ENCODE measurements at regions not wholly inside any gene's neighbourhood (a gene's known extent, or its start where the extent isn't known, plus 50 kb on each side); places are given as distances from the start of the nearest gene placed in this dataset.
"Not testable (repeated sequence)": the region's sequence is repeated elsewhere in the genome, so short reads cannot be mapped to it uniquely, and the experiment has no call there.

DNA sequence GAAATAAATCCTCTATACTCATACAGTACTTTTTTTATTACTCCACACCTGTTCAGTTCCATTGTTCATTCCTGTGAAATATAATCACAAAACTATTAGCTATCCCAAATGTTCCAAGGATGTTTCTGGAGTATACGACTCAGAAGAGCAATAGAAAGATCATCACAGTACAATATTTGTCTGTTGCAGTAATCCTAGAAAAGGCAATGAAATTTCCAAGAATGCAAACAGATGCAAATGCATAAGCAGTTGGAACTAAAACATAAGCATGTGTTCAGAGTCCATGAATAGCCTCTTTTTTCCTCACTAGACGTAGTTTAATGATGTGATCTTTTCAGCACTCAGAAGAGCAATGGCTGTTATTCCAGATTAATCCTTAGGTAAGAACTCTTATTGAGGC lies 55.2 kb downstream of the RTL3 start:
- in situ Hi-C loops (cut with HindIII; ENCODE audit: low pct_ligation_motif_present, low pct_unique_long_range_greater_than_20kb, low sequenced_read_pairs): no loop called here
- DNase-seq: no peak

DNA sequence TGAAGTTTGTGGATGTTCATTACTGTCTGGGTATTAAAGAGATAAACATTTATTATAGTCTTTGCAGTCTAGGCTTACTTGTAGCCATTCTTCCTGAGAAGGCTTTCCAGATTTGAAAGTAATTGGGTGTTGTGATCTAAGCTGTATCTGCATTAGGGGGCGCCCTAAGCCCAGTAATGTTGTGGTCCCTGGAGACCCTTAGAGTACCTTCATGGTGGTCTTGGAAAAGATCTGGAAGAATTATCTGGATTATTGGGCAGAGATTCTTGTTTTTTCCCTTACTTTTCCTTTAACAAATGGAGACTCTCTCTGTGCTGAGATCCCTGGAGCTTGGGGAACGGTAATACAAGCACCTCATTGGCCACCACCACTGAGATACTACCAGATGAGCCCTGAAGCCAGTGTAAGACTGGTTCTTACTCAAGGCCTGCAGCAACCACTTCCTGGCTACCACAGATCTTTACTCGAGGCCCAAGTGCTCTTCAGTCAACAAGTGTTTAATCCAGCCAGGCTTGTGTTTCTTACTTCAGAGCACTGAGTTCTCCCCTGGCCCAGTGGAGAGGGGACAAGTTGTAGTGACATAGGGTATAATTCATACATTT lies 63.1 kb downstream of the RTL3 start:
- DNase-seq: peak; percentile 13
- in situ Hi-C loops (cut with HindIII; ENCODE audit: low pct_ligation_motif_present, low pct_unique_long_range_greater_than_20kb, low sequenced_read_pairs): no loop called here

DNA sequence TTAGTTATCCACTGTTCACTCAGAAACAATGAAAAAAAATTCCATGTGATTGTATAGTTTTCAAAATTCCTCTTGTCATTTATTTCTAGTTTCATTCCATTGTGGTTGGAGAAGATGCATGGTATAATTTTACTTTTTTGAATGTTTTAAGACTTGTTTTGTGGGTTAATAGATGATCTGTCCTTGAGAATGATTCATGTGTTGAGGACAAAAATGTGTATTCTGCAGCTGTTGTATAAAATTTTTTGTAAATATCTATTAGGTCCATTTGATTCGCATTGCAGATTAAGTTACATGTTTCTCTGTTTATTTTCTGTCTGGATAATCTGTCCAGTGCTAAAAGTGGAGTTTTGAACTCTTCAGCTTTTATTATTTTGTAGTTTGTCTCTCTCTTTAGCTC lies 65.4 kb downstream of the RTL3 start:
- no peak for DNase-seq
- in situ Hi-C loops (cut with HindIII; ENCODE audit: low pct_ligation_motif_present, low pct_unique_long_range_greater_than_20kb, low sequenced_read_pairs): no loop called here

DNA sequence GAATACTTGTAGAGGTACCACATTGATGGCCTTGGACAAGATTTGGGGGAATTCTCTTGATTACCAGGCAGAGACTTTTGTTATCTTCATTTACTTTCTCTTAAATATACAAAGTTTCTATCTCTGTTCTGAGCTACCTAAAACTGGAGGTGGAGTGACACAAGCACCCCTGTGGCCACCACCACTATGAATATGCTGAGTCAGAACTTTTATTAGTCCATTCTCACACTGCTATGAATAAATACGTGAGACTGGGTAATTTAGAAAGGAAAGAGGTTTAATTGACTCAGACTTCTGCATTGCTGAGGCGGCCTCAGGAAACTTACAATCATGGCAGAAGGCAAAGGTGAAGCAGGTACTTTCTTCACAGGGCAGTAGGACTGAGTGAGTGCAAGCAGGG lies 67.1 kb downstream of the RTL3 start:
- in situ Hi-C loops (cut with HindIII; ENCODE audit: low pct_ligation_motif_present, low pct_unique_long_range_greater_than_20kb, low sequenced_read_pairs): no loop called here
- no peak for DNase-seq

- DNase-seq: no peak
- in situ Hi-C loops (cut with HindIII; ENCODE audit: low pct_ligation_motif_present, low pct_unique_long_range_greater_than_20kb, low sequenced_read_pairs): no loop called here
Observed at GRCh38 chrX:78574306-78574705, 84.8 kb downstream of the RTL3 start.

DNA sequence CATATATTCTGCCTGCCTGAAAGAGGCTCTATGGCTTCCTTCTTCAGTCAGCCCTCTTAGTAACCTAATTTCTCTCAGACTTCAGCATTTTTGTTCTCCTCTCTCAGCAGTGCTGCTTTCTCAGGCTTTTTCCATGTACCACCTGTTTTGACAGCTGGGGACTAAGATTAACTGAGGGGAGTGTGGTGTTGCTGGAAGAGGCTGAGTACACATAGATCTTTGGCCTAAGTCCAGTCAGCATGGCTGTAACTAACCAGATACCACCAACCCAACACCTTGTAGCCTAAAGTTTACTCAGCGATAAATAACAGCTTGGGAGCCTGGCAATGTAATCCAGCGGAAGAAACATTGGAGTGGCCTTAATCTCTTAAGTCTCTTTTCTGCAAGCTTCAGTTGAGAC lies 85.5 kb downstream of the RTL3 start:
- in situ Hi-C loops (cut with HindIII; ENCODE audit: low pct_ligation_motif_present, low pct_unique_long_range_greater_than_20kb, low sequenced_read_pairs): no loop called here
- no peak for DNase-seq

DNA sequence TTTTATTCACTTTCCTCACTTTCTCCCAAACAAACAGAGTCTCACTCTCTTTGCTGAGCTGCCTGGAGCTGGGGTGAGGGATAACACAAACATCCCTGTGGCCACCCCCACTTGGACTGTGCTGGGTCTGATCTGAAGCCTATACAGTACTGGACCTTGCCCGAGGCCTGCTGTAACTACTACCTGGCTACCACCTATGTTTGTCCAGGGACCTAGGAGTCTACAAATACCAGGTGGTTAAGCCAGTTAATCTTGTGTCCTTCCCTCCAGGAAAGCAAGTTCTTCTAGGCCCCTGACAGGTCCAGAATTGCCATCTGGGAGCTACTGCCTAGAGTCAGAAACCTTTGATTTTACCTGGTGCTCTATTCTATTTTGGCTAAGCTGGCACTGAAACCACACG lies 87.3 kb downstream of the RTL3 start:
- DNase-seq: no peak
- in situ Hi-C loops (cut with HindIII; ENCODE audit: low pct_ligation_motif_present, low pct_unique_long_range_greater_than_20kb, low sequenced_read_pairs): no loop called here

DNA sequence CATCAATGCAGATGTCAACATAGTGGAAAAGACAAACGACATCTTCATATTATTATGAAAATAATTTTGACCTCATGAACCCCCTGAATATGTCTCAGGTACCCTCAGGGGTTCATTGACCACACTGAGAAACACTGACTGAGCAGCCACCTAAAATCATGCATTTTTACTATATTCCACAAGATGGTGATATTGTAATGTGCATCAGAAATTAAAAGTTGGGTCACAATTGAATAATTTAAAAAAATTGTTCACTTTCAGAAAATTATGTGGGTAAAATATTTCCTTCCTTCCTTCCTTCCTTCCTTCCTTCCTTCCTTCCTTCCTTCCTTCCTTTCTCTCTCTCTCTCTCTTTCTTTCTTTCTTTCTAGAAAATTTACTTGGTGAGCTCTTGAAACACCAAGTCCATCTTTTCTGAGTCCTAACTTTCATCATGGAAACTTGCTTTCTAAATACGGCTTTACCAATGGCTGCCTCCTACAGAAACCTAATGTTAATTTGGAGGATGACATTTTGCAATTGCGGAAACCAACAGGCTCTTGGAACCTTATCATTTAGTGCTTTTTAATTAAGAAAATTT lies 103.6 kb downstream of the RTL3 start:
- DNase-seq: peak; percentile 2
- in situ Hi-C loops (cut with HindIII; ENCODE audit: low pct_ligation_motif_present, low pct_unique_long_range_greater_than_20kb, low sequenced_read_pairs): no loop called here

GRCh38 chrX:78552628-78553027 lies 106.5 kb downstream of the RTL3 start:
- DNase-seq; in situ Hi-C loops (cut with HindIII; ENCODE audit: low pct_ligation_motif_present, low pct_unique_long_range_greater_than_20kb, low sequenced_read_pairs): not testable (repeated sequence)

GRCh38 chrX:78548012-78548411 lies 111.1 kb downstream of the RTL3 start:
- no peak for DNase-seq
- in situ Hi-C loops (cut with HindIII; ENCODE audit: low pct_ligation_motif_present, low pct_unique_long_range_greater_than_20kb, low sequenced_read_pairs): no loop called here

DNA sequence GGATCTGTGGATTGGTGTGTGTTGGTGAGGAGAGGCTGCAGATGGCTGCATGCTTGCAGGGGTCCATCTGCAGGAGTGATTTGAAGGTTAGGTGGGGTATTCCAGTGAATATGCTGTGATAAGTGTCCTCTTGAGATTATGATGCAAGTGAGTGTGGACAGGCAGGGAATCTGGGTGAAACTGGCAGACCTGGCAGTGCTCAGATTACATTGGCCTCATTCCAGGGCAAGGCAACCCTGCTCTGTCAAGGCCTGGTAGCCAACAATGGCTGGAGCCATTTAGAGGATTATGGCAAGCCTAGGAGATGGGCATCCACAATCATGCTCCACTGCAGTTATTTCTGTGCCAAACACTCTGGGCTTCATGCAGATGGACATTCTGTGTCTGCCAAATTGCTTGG lies 113.9 kb downstream of the RTL3 start:
- no peak for DNase-seq

DNA sequence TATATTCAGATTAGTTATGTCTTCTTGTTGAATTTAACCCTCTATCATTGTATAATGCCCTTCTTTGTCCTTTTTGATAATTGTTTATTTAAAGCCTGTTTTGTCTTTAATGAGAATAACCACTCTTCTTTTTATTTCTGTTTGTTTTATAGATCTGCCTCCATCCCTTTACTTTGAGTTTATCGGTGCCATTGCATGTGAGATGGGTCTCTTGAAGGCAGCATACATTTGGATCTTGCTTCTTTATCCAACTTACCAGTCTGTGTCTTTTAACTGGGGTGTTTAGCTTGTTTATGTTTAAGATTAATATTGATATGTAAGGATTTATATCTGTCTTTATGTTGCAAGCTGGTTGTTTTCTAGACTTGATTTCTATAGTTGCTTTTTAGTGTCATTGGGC lies 115.8 kb downstream of the RTL3 start:
- in situ Hi-C loops (cut with HindIII; ENCODE audit: low pct_ligation_motif_present, low pct_unique_long_range_greater_than_20kb, low sequenced_read_pairs): no loop called here
- DNase-seq: no peak

More for the DNA sequence above, 113.9 kb downstream of the RTL3 start:
- in situ Hi-C loops (cut with HindIII; ENCODE audit: low pct_ligation_motif_present, low pct_unique_long_range_greater_than_20kb, low sequenced_read_pairs): no loop called here

GRCh38 chrX:78540171-78540570 lies 119.0 kb downstream of the RTL3 start:
- no peak for DNase-seq
- in situ Hi-C loops (cut with HindIII; ENCODE audit: low pct_ligation_motif_present, low pct_unique_long_range_greater_than_20kb, low sequenced_read_pairs): no loop called here

GRCh38 chrX:78534221-78534620 lies 124.9 kb downstream of the RTL3 start:
- DNase-seq: no peak
- in situ Hi-C loops (cut with HindIII; ENCODE audit: low pct_ligation_motif_present, low pct_unique_long_range_greater_than_20kb, low sequenced_read_pairs): no loop called here

GRCh38 chrX:78532363-78532762 lies 126.8 kb downstream of the RTL3 start:
- in situ Hi-C loops (cut with HindIII; ENCODE audit: low pct_ligation_motif_present, low pct_unique_long_range_greater_than_20kb, low sequenced_read_pairs): no loop called here
- DNase-seq: no peak

DNA sequence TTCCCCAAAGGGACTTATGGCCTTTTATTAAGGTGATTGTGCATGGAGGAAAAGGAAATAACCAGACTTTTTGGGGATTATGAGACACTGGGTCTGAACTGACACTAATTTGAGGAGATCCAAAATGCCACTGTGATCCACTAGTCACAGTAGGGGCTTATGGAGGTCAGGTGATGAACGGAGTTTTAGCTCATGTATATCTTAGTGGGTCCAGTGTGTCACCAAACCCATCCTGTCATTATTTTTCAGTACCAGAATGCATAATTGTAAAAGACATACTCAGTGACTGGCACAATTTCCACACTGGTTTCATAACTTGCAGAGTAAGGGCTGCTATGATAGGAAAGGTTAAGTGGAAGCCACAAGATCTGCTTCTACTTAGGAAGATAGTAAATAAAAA lies 131.3 kb downstream of the RTL3 start:
- no peak for DNase-seq
- in situ Hi-C loops (cut with HindIII; ENCODE audit: low pct_ligation_motif_present, low pct_unique_long_range_greater_than_20kb, low sequenced_read_pairs): no loop called here

- in situ Hi-C loops (cut with HindIII; ENCODE audit: low pct_ligation_motif_present, low pct_unique_long_range_greater_than_20kb, low sequenced_read_pairs): no loop called here
- no peak for DNase-seq
Observed at GRCh38 chrX:78527263-78527662, 131.9 kb downstream of the RTL3 start.

DNA sequence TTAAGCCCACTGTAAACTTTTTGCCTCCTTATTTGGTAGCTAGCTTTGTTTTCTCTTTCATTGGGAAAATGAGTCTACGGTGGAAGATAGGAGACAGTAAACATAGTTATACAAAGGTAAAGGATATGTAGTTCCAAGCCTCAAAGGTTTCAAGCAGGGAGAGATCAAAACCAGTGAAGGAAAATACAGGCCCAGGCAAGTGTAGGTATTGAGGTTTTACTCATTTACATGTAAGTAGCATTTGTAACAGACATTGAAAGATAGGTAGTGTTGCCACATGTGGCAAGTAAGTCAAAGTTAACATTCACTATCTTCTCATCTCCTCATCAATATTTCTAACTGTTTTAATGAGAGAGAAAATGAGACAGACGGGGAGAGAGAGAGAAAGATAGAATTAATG lies 136.5 kb downstream of the RTL3 start:
- no peak for DNase-seq
- in situ Hi-C loops (cut with HindIII; ENCODE audit: low pct_ligation_motif_present, low pct_unique_long_range_greater_than_20kb, low sequenced_read_pairs): no loop called here

DNA sequence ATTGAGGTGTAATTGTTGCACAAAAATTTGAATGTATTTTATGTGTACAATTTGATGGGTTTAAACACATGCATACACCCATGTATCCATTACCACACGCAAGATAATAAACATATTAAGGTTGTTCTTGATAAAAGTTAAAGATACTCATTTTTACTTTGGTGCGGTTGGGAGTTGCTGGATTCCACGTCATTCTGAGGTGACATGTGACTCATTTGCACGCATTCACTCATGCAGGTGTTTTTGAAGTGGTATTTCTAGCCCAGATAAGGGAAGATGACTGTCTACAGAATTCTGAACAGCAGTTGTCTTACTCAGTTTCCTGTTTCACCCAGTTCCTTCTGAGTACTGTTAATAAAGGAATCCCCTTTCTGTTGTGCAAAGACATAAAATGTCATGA lies 142.0 kb downstream of the RTL3 start:
- in situ Hi-C loops (cut with HindIII; ENCODE audit: low pct_ligation_motif_present, low pct_unique_long_range_greater_than_20kb, low sequenced_read_pairs): no loop called here
- no peak for DNase-seq

GRCh38 chrX:78514852-78515251 lies 144.3 kb downstream of the RTL3 start:
- DNase-seq: no peak
- in situ Hi-C loops (cut with HindIII; ENCODE audit: low pct_ligation_motif_present, low pct_unique_long_range_greater_than_20kb, low sequenced_read_pairs): no loop called here

Data from ACHN (cell line).